ENCODE measurements at regions not wholly inside any gene's neighbourhood (a gene's known extent, or its start where the extent isn't known, plus 50 kb on each side); places are given as distances from the start of the nearest gene placed in this dataset.
"Not testable (repeated sequence)": the region's sequence is repeated elsewhere in the genome, so short reads cannot be mapped to it uniquely, and the experiment has no call there.

DNA sequence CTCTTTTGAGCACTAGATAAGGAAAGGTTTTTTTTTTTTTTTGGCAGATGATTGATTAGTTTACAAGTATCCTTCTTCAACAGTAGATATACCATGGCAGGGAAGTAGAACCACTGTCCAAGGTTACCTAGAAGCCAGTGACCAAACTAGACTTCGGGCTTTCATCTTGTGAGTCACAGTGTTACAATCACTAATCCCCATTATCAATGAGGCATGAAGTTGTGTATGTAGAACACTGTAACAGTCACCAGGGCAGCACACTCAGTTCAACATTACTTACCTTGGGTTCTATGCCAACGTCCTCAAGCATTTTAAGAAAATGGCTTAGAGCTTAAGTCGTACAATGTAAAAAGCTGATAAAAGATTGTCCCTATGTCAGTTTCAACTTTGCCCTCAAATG lies 430.9 kb downstream of the ETS1 start:
- no peak for DNase-seq (ENCODE audit: low spot score)

DNA sequence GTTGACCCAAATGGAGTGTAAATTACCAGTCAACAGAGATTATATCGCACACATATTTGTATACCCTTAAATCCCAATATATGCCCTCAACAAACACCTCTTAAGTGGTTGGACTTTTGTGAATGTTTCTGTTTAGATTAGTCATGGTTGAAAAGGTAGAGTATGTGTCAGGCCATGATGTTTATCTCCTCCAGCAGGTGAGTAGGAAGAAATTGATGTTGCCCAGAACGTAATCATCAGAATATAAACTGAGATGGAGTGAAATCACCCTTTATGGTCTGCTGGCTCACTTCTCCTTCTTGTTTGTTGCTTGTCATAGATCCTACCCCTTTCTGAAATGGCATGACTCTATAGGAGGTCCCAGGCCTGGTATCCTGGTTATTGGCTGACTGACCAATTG lies 431.8 kb downstream of the ETS1 start:
- no peak for DNase-seq (ENCODE audit: low spot score)

DNA sequence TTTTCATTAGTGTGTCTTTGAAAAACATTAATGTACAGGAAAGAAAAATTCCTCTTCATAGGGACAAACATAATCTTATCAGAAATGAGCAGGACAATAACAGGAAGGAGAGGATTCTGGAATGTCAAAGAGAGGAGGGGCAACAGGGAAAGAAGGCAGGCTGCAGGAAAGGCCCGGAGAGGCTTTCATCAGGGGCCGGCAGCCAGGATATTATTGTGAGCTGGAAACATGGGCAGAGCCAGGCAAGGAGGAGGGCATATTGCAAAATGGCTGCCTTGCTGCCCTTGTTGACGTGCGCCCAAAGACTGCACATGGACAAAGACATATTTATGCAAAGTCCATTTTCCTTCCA lies 433.7 kb downstream of the ETS1 start:
- DNase-seq (ENCODE audit: low spot score), result no peak

DNA sequence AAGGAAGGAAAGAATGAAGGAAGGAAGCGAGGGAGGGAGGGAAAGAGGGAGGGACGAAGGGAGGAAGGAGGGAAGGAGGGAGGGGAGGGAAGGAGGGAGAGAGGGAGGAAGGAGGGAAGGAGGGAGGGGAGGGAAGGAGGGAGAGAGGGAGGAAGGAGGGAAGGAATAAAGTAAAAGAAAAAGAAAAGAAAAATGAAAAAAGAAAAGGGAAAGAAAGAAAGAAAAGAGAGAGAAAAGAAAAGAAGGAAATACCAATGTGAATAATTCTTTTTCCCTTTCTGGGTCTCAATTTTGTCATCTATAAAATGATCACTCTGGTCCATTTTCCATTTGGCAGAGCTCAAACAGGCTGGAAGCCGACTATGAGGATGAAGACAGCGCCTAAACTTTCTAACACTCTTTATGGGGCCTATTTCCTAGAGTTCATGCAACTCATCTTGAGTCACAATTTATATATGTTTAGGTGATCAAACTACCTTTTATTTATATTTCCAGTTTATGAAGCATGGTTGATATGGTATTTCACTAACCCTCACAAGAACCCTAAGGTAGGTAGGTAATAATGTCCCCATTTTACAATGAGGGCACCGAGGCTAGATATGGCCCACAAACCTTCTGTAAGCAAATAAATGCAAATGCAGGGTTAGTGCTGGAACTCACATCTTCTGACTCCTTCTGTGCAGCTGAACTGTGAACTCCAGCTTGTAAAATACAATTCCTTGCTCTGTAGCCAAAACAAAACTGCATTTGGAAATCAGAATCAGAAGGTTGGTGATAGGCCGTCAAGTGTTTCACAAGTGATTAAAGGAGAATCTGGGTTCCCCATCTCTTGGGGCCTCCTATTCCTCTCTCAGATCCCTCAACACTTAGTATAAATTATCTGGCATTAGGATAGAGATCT lies 434.3 kb downstream of the ETS1 start:
- DNase-seq (ENCODE audit: low spot score), result no peak

DNA sequence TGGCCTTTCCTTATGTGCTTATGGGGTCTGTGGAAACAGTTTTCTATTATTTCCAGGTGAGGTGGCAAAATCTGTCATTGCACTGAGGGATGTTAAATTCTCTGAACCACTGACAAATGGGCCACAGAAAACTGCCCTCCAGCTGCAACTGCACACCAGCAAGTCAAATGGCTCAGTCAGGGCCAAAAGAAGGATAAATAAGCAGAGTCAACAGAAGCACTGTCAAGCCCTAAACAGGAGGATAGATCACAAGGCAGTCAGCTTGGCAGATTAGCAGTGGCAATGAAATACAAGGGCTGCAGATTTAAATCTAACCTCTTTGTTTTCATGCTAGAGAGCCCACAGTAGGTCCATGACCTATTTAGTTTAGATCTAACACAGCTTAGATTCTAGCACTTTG lies 435.6 kb downstream of the ETS1 start:
- no peak for DNase-seq (ENCODE audit: low spot score)

DNA sequence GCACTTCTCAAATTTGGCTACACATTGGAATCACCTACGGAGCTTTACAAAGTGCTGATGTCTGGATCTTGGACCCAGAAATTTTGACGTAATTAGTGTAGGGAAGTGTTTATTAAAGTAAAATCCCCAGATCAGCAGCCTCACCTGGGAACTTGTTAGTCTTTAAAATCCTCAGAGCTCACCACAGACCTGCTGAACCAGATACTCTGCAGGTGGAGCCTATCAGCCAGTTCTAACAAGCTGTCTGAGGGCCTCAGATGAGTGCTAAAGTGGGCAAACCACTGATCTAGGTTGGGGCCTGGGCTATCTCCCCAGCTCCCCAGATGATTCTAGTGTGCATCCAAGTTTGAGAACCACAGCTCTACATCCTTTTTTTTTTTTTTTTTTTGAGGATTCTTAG lies 436.0 kb downstream of the ETS1 start:
- DNase-seq (ENCODE audit: low spot score), result no peak

DNA sequence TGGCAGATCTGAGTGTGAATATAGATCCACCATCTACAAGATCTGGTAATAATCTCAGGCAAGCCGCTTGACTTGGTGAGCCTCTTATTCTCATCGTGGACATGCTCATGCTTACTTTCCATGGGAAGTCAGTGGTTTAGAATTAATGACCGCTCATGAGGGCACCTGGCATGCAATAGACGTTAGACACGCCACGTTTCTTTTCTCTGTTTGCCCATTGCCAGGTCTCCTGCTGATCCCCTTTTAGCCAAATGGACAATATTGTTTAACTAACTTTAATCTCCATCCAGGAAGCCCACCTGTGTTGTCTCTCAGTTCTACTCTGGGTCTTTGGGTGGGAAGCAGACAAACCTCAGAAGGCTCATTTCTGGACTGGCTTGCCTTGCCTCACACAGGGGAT lies 439.1 kb downstream of the ETS1 start:
- no peak for DNase-seq (ENCODE audit: low spot score)

DNA sequence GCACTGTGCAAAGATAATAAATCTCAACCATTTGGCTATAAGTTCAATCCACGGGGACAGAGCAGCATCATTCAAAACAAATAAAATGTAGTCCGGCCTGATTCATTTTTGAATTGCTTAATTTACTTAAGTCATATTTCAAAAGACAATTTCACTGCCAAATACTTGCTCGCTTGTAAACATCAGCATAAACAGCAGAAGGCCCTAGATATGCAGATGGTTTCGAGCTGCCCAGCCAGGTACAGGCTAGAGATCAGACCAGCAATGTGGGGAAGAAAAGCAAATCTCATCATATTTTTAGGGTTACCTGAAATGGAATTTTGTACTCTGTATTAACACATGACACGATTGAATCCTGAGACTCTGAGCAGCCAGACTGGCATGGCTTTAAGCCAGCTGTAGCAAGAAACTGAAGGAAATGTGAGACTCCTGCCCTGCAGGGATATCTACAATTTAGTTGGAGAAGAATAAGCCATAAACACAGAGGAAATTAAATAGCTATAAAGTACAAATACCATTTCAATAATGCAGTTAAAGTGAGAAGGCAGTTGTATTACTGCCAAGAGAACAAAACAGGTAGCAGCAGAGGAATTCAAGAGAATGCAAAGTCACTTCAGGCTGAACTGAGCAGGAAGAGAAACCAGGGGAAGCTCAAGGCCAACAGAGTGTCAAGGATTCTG lies 440.3 kb downstream of the ETS1 start:
- no peak for DNase-seq (ENCODE audit: low spot score)

DNA sequence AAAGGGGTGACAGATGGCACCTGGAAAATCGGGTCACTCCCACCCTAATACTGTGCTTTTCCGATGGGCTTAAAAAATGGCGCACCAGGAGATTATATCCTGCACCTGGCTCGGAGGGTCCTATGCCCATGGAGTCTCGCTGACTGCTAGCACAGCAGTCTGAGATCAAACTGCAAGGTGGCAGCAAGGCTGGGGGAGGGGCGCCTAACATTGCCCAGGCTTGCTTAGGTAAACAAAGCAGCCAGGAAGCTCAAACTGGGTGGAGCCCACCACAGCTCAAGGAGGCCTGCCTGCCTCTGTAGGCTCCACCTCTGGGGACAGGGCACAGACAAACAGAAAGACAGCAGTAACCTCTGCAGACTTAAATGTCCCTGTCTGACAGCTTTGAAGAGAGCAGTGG lies 447.1 kb downstream of the ETS1 start:
- not testable (repeated sequence) for DNase-seq (ENCODE audit: low spot score)

DNA sequence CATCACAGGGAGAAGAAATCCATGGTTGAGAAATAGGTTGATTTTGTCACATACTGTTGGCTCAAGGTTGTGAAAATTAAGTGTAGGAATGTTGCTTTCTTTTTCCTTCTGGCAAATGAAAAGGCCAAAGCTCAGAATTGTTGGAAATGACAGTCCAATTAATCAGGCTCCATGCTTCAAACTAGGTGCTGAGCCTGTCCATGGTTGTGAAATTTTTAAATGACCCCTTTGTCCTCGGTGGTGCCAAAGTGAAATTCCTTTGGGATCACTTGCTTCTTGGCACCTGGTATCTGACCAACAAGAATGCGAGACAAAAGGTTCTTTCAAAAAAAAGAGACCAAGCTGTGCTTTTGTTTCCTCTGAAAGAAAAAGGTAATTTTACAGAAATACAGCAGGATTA lies 451.9 kb downstream of the ETS1 start:
- DNase-seq (ENCODE audit: low spot score), result no peak

DNA sequence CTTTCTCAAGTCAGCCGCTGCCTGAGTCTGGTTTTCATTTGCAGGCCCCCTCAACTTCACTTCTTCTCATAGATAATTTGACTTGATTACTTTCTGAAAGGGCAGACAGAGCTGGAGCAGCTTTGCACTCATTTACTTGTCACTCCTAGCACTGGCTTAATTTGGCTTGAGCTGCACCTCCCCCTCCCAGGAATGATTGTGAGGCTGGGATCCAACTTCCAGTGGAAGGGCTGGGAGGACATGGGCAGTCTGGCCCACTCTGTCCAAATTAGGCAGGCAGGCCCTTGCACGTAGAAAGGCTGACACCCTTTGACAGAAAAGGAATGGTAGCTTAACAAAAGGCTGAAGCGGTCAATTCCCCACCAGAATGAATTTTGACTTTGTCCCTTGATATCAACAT lies 453.9 kb downstream of the ETS1 start:
- DNase-seq (ENCODE audit: low spot score), result no peak

DNA sequence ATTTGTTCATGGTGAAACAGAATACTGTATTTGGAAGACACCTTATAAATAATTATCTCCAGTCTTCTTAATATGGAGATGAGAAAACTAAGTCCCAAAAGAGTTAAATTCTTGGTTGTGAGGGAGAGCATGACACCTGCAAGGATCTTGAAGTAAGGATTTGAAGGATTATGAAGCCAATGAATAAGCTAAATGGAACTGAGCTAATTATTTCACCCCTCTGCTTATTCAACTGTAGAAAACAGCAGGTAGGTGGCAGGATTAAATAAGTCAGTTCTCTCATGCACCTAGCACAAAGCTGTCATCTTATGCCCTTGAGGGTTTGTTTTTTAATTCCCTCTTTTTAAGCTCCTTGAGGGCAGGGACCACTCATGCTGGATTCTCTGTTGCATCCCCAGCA lies 457.3 kb downstream of the ETS1 start:
- no peak for DNase-seq (ENCODE audit: low spot score)

DNA sequence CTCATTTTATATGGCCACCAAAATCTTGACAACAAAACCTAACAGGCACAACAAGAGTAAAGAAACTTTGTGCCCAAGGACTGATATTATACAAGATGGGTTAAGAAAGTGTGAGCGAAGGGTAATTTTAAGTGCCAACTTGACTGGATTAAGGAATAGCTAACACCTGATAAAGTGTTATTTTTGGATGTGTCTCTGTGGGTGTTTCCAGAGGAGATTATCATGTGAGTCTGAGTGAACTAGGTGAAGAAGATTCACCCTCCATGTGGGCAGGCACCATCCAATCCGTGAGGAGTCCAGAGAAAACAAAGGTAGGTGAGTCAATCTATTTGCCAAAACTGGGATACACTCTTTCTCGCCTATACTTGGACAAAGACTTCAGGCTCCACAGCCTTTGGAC lies 461.6 kb downstream of the ETS1 start:
- DNase-seq (ENCODE audit: low spot score), result no peak

DNA sequence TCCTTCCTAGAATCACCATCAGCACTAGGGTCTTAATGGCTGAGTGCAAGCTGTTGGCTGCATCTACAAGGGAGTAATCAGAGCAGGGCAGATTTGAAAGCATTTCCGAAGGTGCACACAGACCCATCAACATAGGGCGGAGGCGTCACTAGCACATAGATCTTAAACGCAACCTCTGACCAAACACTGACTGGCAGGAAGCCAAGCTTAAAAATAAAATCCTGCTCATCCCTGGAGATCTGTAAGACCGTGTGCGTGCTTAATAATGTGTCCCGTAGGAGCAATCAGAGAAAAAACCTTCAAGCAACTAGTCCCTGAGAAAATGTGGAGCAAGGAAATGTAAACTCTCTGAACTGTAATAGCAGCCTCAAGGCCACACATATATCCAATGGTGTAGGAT lies 470.5 kb downstream of the ETS1 start:
- no peak for DNase-seq (ENCODE audit: low spot score)

DNA sequence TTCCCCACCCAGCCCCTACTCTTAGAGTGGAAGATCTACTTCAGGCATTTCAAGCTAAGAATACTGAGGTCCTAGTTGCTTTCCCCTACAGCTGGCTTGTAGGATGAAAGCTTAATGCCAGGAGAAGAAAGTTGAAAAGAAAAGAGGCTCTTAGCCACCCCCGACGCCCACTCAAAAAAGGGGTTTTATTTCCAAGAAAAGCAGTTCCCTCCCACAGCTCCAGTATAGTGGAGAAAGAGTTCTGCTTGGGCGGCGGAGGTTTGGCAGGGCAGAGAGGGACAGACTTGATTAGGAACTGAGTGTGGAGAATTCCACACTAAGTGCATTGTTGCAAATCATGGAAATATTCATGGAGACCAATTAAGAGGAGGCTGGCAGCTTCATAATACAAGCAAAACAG lies 470.9 kb downstream of the ETS1 start:
- no peak for DNase-seq (ENCODE audit: low spot score)

DNA sequence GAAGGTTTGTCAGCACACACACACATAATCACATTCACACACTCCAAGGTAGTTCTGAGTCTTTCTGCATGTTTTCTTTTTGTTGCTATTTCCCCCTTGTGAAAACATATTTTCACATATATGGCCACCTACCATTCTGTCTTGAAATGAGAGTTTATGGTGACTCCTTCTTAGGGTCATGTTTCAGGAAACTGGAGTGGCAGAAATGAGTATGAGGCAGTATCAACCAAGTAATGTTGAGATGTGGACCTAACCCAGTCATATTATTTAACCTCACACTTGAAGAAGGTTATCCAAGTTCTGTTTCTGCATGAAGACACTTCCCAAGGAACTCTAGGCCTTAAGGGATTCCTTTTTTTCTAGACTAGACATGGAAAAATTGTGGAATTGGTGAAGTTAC lies 481.4 kb downstream of the ETS1 start:
- no peak for DNase-seq (ENCODE audit: low spot score)

DNA sequence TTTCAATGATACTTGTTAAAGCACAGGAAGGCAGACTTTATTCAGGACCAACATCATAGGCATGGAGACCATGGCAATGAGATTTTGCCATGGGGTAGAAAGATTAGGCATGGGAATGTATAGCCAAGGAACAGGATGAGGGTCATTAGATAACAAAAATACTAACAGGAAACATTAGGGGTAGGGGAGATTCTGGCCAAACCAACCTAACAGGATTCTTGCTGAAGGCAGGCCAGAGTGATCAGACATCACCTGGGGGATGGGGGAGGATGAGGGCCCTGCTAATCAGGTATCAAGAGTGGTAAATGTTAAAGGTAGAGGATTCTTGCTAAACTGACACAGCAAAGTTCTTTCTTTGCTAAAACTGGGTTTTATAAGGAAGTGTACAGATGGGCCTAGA lies 481.8 kb downstream of the ETS1 start:
- no peak for DNase-seq (ENCODE audit: low spot score)

DNA sequence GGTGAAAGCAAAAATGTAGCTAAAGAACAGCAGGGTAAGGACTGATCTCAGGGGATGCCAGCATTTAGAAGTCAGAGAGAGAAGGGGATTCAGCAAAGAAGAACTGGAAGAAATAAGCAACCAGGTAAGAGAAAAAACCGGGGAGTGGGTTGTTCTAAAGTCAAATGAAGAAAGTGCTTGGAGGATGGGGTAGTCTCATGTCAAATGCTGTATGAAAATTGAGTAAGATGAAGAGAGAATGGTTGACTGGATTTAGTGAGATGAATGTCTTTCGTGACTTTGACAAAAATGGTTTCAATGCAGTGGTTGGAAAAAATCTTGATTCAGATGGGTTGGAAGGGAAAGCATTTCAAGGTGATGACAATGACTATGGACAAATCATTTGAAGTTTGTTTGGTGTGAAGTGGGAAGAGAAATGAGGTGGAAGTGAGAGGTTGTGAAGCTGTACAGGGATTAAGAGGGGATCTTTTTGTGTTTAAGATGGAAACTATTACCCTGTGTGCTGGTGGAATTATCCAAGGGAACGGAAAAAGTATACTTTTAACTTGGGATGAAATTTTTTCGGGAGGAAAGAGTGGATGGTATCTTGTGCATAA lies 484.0 kb downstream of the ETS1 start:
- no peak for DNase-seq (ENCODE audit: low spot score)

DNA sequence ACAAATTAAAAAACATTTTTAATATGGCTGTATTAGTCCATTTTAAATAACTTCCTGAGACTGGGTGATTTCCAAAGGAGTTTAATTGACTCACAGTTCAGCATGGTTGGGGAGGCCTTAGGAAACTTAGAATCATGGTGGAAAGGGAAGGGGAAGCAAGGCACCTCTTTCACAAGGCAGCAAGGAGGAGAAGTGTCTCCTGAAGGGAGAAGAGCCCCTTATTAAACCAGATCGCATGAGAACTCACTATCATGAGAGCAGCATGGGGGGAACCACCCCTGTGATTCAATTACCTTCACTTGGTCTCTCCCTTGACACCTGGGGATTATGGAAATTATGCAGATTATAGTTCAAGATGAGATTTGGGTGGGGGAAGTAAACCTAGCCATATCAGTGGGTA lies 488.6 kb downstream of the ETS1 start:
- no peak for DNase-seq (ENCODE audit: low spot score)

DNA sequence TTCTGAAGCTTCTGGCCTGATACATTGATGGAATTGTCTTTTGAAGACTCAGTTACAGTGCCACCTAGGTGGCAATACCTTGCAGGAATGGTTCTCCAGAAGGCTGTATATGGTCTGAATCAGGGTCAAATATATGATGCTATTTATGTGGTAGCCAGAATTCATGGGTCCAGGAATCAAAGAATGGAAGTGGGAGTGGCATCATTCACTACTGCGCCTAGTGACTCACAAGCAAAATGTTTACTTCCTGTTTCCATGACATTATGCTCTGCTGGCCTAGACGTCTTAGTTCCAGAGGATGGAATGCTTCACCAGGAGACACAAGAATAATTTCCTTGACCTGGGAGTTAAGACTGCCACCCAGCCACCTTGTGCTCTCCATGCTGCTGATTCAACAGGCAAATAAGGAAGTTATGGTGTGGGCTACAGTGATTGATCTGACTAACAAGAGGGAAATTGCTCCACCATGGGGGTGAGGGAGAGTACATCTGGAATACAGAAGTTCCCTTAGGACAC lies 491.8 kb downstream of the ETS1 start:
- DNase-seq (ENCODE audit: low spot score), result no peak

DNA sequence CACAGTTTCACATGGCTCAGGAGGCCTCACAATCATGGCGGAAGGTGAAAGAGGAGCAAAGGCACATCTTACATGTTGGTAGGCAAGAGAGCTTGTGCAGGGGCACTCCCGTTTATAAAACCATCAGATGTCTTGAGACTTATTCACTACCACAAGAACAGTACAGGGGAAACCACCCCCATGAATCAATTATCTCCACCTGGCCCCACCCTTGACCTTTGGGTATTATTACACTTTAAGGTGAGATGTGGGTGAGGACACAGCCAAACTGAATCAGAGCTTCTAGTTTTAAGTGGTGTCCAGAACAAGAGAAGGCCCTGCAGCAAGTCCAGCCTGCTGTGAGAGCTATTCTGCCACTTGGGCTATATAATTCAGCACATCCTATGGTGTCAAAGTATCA lies 493.7 kb downstream of the ETS1 start:
- DNase-seq (ENCODE audit: low spot score), result no peak

DNA sequence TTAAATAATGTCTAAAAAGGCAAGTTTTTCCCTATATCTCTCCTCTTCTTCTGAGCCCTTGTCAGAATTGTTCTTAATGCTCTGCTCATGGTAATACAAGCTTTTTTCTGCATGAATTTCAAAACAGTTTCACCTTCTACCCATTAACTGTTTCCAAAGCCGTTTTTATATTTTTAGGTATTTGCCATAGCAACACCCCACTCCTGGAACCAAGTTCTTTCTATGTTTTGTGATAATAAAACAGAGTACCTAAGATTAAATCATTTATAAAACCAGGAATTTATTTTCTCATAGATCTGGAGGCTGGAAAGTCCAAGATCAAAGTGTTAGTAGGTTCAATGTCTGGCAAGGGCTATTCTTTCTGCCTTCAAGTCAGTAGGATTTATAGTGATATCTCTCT lies 497.4 kb downstream of the ETS1 start:
- DNase-seq (ENCODE audit: low spot score), result no peak

DNA sequence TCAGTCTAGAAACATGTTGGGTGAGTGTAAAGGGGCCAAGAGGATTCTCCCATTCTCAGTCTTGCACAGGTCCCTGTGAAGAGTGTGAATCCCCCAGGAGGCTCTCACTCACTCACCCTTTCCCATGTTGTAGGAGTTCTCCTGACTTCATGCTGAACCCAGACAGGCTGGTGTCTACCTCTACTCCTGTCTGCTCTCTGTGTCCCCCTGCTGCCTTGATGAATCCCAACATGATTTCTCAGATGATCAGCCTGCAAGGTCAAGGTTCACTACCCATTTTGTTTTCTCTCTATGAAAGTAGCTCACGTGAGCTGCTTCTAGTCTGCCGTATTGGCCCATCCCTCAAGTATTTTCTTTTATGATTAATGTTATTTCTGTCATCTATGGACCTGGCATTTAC lies 500.6 kb downstream of the ETS1 start:
- no peak for DNase-seq (ENCODE audit: low spot score)

Data from cerebellar cortex (tissue), 1 donor.